Gastroesophageal sphincter (tissue), 3 donors: ENCODE measurements at regions not wholly inside any gene's neighbourhood (a gene's known extent, or its start where the extent isn't known, plus 50 kb on each side); places are given as distances from the start of the nearest gene placed in this dataset.

Source experiments
- CTCF ChIP-seq, 4 experiments: fragments of 200-600 bp in 2 of 4; fragments of 450-650 bp in 2 of 4; sonication (generic) in 1 of 4; IDR thresholded peaks; one replicate each; pipeline ENCODE4 v1.5.1; 2017 to 2019; ENCODE audit warnings: antibody characterized with exemption in 4 of 4, mild to moderate bottlenecking in 2 of 4, moderate library complexity in 2 of 4
- EP300 ChIP-seq: sonication (generic); formaldehyde crosslinking; IDR thresholded peaks from one replicate; pipeline ENCODE4 v1.6.1; 2017; ENCODE audit warnings: antibody characterized with exemption, mild to moderate bottlenecking
- POLR2A ChIP-seq, 2 donors: fragments of 450-650 bp; IDR thresholded peaks; one replicate each; pipeline ENCODE4 v1.6.1; 2017; ENCODE audit warnings: antibody characterized with exemption in 2 of 2, mild to moderate bottlenecking in 2 of 2, moderate library complexity in 1 of 2
- POLR2AphosphoS5 ChIP-seq: sonication (generic); formaldehyde crosslinking; IDR thresholded peaks from one replicate; pipeline ENCODE4 v1.6.1; 2017; ENCODE audit warnings: antibody characterized with exemption

DNA sequence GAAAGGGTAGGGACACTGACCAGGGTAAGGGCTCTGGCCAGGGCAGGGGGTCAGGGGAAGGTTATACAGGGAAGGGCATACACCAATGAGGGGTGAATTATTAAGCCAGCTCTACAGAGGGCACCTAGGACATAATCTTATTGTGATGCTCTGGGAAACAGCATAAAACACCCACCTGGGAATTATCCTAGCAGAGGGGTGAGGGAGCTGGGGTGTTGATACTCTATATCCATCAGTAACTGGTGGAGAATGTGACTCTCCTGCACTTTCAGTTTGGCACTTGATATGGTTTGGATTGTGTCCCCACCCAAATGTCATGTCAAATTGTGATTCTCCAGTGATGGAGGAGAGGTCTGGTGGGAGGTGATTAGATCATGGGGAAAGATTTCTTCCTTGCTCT is 291.2 kb downstream of the ASMT start:
- TF ChIP-seq CTCF (IDR thresholded peaks at IDR 0.05) (no peak), POLR2A (IDR thresholded peaks at IDR 0.05) (no peak), POLR2AphosphoS5 (no peak), EP300 (no peak)
